HG02884 (cell line): ENCODE measurements at regions not wholly inside any gene's neighbourhood (a gene's known extent, or its start where the extent isn't known, plus 50 kb on each side); places are given as distances from the start of the nearest gene placed in this dataset.

Source experiments
- ATAC-seq: cut with Tn5 transposase; IDR thresholded peaks from one replicate; pipeline ENCODE4 v1.9.1; 2021; ENCODE audit warnings: mild to moderate bottlenecking, moderate library complexity; ENCODE audit not compliant: unreplicated experiment

GRCh38 chr17:68706356-68706920 lies 105.3 kb upstream of the FAM20A start:
- no peak for ATAC-seq

DNA sequence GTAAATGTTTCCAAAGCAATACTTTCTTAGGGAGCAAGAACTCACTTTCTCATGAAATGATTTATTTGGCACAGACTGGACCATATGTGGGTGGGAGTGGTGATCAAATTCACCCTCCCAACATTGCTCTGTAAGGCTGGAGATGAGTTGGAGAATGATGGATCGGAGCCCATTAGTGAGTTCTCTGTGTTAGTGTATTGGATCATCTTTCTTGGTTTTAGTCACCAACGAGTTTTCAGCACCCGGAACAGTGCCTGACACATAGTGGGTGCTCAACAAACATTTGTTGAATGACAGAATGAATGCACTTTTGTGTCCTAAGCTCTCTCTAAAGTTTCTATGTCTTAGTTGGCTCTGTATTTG lies 104.5 kb upstream of the FAM20A start:
- no peak for ATAC-seq

DNA sequence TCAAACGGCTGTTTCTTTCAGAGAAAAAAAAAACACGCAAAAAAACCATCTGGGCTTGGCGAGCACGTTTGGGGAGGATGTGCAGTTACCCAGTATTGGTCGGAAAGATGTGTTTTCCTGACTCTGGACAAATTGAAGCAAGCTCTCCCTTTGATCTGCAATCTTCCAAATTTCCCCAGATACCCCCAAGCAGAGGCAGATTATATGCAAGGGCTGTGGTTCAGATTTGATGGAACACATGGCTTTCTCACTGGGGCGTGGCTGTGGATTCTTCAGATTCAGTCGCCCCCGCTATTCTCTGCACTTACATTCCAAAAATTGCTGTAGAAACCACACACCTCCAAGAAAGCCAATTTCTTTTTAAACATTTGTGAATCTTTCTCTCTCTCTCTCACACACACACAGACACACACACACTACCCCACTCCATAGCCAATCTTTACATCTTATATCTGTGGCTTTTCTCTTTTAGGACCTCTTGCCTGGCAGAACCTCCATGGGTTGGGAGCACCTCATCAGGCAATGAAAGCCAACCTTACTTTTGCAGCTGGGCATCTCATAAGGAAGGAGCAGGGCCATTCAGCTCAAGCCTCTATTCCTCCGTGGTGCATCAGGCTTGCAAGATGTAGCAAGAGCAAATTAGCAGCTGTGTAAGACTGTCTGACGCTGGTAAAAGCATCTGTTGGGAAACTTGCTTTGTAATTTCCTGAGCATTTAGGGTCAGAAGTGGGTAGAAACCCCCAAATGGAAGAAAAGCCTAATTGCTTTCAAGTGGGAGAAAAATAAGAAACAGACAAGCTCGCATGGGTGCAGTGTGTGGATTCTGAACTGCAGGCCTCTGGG lies 103.9 kb upstream of the FAM20A start:
- no peak for ATAC-seq

- no peak for ATAC-seq
These were observed 99.9 kb upstream of the FAM20A start for GRCh38 chr17:68701046-68701445.

- no peak for ATAC-seq
These were observed 99.3 kb upstream of the FAM20A start for GRCh38 chr17:68700421-68700820.

GRCh38 chr17:68699936-68700335 lies 98.8 kb upstream of the FAM20A start:
- ATAC-seq, result no peak

DNA sequence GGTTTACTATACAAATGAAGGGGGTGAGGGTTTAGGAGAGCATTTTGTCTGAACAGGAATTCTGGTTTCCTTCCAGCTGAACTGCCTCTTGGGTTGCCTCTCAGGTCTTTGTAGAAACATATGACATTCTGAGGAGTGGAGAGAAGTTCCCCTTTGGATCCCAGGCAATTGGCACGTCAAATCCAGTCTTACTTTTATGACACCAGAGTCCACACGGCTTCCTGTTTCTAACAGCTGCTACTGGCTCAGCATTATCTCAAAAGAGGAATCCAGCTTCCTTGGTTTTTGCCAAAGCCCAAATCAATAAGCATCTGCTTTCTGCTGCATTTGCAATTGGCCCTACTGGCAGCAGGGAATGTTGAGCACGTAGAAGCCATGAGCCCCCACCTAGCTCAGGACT lies 97.6 kb upstream of the FAM20A start:
- ATAC-seq, result no peak

DNA sequence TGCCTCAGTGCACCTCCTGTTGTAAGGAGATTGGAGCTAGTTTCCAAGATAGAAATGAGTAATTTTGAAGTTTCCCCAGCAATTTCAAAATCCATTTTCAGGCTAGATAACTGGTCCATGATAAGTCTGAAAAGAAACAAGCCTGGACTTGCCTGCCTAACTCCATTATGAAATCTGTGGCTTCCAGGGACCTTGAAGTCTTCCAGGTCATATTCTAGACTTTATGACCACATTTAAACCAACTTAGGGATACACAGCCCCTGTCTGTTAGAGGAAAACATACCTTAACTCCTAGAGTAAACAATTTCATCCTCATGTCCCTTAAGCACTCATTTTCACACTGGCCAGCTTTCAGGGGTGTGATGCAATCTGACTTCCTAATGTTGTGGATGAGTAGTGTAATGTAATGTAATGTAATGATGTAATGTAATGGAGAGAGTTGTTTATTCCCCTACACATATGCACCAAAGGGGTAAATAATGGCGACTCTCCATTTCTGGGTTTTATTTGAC lies 96.7 kb upstream of the FAM20A start:
- no peak for ATAC-seq

- ATAC-seq, result no peak
These were observed 94.5 kb upstream of the FAM20A start for GRCh38 chr17:68695659-68696058.

DNA sequence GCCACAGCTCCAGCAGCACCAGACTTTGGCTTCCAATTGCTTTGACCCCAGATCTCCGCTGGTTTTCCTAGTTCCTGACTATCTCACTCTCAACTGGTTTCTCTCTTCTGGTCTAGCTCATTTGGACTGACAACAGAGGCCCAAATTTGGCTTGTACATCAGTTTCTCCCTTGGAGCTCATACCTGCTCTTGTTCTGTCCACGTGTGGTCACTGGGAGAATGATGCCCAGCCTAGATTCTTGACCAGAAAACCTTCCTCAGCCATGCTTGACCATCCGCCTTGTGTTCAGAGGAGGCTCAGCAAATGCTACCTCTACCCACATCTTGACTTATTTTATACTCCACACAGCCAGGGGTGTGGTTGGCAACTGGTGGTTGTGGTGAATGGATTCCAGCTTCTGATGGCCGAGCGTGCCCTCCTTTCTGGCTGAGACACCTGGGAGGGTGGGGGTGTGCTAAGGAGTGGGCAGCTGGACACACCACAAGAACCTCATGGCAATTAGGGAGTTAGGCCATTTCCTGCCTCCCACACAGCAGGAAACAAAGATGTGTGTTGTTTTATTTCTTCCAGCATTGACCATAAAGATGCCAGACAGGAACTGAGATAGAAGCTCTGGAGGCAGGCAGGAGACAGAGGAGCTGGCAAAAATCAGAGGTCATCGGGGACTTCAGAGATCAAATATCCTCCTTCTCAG lies 93.8 kb upstream of the FAM20A start:
- ATAC-seq, result no peak

GRCh38 chr17:68693896-68694295 lies 92.7 kb upstream of the FAM20A start:
- ATAC-seq, result no peak

- no peak for ATAC-seq
These were observed 92.3 kb upstream of the FAM20A start for GRCh38 chr17:68693466-68693865.

- no peak for ATAC-seq
These were observed 85.2 kb upstream of the FAM20A start for GRCh38 chr17:68686108-68686988.

- ATAC-seq, result no peak
These were observed 83.8 kb upstream of the FAM20A start for GRCh38 chr17:68684949-68685357.

DNA sequence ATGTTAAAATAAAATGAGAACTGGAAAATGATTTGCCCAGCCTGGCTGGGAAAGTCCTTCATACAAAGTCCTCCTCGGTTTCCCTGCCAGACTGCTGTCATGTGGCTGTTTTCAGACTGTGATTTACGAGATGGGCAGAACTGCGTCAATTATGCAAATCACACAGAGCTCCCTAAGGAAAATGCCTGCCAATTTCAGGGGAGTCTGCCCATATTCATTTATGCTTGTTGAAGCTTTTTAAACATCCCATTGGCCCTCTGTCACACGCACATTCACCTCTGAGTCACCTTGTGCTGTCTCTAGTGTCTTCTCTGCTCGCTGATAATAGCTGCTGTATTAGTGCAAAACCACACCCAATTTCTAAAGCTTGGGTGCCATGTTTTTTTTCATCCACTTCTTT lies 81.7 kb upstream of the FAM20A start:
- ATAC-seq, result no peak

- ATAC-seq, result no peak
These were observed 78.7 kb upstream of the FAM20A start for GRCh38 chr17:68679882-68680281.

DNA sequence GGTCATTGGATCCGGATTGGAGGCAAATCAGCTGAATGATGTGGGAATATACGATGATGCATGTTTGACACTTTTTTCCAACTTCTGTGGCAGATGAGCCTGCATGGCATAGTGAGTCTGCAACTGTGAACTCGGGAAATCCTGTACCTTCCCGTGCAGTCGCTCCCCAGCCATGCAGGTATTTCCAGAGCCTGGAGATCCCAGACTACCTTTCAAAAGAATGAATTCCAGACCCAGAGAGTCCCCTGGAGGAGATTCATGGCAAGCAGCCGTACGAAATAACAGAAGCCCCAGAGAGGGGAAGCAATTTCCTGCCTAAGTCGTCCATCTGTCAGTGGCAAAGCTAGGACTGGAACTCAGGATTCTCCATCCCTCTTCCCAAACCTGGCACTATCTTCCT lies 75.7 kb upstream of the FAM20A start:
- no peak for ATAC-seq

- no peak for ATAC-seq
These were observed 74.6 kb upstream of the FAM20A start for GRCh38 chr17:68675723-68676122.

GRCh38 chr17:68674029-68674925 lies 73.1 kb upstream of the FAM20A start:
- no peak for ATAC-seq
